ENCODE measurements at regions not wholly inside any gene's neighbourhood (a gene's known extent, or its start where the extent isn't known, plus 50 kb on each side); places are given as distances from the start of the nearest gene placed in this dataset.
A peak's percentile ranks its signal among the peaks of the same experiment; 100 is the strongest.
"Not testable (repeated sequence)": the region's sequence is repeated elsewhere in the genome, so short reads cannot be mapped to it uniquely, and the experiment has no call there.

DNA sequence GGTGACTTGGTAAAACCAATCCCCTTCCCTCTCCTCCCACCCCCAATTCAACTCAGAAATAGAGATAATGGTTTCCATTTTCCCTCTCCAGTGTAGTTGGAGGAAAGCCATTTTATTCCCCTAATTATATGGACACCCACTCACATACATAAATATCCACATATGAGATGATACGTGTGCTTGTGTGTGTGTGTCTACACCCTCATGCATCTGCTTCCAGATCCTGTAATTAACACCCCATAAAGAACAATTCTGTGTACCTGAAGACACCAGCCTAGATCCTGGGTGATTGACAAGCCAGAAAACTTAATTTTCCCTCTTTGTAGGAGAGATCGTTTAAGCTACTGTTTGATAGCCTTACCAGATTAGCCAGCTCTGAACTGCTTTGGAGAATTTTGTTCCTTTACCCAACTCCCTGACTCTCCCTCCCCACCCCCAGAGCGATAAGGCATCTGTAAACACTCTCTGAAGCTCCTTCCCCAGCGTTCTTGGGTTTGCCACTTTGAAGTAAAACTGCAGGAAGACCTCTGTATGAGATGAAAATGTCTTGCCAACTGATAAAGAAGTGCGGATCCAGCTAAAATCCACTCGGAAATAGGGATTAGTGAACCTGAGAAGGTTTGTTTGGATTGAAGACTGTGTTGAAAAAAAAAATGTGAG is 175.7 kb downstream of the RGS9 start:
- no peak for DNase-seq

DNA sequence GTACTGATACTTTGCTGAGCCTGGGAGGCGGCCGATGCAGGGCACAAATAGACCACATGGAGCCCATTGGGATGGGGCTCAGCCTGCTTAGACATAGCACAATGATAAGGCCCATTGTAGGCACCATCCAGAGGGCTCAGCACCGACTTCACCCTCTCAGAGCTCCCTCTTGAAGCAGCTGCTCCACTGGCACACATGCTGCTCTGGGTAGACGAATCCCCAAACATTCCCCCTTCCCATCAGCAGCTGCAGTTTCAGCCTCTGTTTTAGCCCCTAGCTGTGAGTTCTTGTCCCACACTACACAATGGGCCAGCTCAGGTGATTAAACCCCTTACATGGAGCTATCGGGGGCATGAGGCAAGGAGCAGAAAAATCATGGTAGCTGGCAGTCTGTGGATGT is 174.1 kb downstream of the RGS9 start:
- DNase-seq = no peak

DNA sequence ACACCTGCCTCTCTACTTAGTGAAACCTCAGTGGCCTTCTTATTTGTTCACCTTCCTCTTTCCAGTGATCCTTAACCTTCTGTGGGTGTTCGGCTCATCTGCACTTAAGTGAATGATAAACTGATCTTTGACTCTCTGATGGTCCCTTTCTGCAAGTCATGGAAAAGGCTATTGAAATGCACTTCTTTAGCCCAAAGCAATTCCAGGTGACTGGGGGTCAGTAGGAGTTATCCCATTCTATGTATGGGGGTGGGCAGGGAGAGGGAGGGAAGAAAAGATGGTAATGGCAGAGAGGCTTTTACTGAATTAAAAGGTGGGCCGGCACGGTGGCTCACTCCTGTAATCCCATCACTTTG is 170.8 kb downstream of the RGS9 start:
- no peak for DNase-seq

DNA sequence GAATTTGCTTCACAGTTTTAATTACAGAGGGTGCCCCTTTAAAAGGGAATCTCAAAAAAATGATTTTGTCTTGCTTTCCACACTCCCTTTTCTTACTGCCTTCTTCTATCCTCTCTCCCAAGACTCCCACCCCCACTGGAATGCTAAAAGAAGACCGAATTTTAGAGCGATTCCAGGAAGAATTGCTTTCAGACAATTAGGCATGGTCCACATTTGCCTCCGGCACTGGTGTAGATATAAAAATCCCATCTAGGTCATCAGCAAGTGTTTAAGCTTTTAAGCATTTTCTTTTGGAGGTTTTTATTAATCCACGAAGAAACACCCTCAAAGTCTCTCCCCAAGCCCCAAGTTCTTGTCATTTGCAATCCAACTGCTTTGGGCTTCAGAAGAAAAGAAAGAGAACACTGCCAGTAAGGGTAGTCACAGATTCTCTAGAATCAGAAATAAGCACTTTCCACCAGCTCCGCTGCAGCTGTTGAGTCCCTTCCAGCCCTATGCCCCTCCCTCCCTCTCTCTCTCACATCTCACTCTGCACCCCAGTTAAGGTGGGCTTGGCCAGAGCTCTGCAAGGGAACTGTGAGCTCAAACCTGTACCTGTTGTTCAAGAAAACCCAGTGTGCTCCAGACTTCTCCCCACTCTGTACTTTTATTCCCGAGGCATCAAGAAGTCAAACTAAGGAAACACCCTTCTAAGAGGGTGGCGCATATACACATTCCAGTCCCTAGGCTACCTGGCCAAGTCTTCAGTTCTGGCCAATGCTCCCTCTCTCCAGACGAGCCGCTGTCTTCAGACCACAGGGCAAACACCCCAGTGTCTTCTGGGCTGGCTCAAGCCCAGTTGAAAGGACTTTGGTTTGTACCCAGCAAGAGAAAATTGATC is 170.2 kb downstream of the RGS9 start:
- no peak for DNase-seq

DNA sequence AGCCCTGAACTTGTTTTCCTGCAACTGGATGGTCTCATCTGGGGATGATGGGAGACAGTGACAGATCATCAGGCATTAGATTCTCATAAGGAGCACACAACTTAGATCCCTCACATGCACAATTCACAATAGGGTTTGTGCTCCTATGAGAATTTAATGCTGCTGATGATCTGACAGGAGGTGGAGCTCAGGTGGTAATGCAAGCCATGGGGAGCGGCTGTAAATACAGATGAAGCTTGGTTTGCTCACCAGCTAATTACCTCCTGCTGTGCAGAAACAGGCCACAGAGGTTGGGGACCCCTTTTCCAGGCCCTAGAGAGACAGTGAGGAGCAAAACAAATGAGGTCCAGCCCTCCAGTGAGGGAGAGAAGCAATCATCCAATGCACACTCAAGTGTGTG is 168.6 kb downstream of the RGS9 start:
- DNase-seq = no peak

DNA sequence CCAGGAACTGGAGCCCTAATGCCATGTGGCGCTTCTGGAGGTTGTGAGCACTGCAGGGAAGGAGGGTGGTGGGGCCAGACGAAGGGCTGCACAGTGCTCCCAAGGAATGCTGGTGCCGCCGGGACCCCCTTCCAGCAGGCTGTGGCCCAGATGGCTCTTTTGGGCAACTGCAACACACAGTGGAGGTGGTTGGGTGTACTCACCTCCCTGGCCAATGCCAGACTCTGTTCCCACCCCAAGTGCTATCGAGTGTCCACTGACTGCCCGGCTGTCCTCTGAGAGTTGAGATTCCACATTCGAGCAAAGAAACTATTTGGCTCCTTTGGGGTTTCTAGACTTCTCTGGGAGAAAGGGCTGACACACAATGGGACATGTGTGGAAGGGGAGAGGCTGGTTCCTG is 167.9 kb downstream of the RGS9 start:
- DNase-seq = no peak

DNA sequence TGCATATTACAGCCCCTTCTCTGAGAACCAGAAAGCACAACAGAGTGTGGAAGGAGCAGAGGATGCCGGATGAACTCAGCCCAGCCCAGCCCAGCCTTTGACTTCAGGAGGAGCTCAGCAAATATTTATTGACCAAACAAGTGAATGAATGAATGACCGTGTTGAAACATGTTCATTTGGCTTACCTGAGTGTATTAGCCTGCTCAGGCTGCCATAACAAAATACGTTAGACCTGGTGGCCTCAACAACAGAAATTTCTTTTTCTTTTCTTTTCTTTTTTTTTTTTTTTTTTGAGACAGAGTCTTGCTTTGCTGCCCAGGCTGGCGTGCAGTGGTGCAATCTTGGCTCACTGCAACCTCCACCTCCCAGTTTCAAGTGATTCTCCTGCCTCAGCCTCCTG is 164.7 kb downstream of the RGS9 start:
- DNase-seq = not testable (repeated sequence)

DNA sequence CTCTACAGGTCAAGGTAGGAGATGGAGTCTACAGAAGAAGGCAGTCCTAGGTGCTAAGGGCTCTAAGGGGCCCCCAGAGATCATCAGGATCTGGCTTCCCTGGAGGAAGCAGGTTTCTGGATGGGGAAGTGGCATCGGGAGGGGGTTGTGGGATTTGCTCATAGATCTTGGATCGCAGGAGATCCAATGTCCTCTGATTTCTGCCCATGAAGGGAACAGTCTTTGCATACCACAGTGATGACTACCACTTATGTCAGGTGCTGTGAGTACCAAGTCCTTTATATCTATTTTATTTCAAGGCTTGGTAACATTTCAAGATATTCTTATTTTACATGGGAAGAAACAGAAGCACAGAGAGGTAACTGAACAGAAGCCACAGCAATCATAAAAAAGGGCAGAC is 164.0 kb downstream of the RGS9 start:
- DNase-seq = no peak

DNA sequence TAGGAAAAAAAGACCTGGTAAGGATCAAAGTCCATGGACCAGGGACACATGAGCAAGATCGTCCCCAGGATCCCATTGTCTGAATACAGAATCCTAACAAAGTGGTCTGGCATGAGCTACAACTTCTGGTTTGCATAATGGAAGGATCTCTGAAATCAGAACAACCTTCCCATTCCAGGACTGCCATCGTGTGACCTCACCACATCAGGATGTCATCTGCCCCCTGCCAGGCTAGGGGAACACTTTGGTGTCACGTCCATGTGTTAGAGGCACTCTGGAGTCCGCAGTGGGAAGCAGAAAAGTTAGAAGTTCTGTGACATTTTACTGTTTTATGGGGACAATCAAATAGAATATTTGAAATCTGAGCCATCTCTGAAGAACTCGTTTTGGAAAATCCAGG is 160.7 kb downstream of the RGS9 start:
- no peak for DNase-seq

DNA sequence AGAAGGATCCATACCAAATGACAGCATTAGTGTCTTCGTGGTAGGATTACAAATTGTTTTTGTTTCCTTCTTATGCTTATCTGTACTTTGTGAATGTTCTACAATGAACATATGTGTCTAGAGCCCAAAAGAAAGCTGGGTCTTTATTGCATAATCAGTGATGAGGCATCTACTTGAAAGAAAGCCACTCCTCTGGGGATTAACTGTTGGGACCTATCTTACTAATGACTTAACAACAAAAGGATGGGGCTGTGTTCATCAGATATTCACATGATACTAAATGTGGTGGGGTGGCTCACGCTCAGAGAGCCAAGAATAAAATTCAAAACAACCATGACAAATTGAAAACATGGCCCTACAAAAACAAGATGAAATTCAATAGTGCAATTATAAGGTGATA is 160.2 kb downstream of the RGS9 start:
- DNase-seq = no peak

DNA sequence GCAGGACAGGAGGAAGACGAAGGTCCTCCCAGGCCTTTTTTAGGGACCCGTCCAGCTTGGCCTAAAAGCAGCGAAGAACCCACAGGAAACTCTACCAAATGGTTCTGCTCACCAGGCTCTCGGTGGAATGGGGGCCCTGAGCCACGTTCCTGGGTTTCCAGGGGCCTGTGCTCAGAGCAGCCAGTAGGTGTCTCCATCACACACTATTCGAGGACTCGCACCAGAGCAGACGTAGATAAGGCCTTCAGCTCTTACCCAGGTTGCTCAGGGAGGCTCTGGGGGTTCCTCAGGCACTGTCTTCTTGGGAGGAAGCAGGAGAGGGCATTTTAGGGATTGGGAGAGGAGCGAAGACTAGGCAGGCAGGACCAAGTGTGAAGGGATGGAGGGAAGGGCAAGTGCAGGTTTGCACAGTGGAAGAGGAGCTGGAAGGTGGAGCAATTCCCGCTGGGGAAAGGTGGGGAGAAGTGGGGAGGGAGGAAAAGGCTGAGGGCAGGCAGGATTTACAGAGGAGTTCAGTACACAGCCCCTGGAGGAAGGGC is 157.1 kb downstream of the RGS9 start:
- DNase-seq = peak in 45 of 56 donors; percentile 3 to 69 (median 22)

DNA sequence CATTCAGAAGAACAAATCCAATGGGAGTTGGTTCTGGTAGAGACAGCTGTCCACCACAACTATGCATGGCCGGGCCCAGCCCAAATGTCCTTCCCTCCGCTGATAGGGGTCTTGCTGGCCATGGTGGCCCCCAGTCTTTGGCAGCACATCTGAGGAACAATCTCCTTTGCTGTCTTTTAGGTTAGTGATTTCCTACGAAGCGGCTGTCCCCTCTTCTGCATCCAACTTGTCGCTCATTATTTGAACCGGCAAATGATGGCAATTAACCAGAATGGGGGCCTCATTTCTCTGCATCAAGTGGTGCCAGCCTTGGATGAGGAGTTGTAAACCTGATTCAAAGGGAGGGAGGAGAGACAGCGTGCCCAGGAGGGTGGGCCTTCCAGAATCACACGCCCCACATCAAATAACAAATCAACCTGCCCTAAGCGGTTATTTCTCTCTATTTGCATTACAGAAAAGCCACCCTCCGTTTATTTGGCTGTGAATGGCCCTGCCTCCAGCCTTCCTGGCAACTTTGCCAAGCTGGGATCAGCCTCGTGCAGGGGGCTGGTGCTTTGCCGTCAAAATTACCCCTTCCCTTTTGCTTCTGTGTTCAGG is 156.5 kb downstream of the RGS9 start:
- no peak for DNase-seq

DNA sequence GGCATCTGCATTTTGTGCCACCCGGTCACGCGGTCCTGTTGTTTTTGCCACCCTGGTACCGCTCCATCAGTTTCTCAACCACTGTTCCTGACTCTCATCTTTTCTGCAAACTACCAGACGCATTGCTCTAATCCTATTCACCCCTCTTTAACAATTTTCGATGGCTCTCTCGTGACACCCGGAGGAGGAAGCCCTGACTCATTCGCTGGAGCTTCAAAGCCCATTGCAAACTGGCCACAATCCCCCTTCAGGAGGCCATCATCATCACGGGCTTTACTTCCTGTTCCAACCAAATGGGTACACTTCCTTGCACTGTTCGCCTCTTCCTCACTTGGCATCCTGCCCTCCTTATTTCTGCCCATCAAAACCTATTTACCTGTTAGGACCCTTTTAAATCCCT is 155.3 kb downstream of the RGS9 start:
- DNase-seq = no peak

DNA sequence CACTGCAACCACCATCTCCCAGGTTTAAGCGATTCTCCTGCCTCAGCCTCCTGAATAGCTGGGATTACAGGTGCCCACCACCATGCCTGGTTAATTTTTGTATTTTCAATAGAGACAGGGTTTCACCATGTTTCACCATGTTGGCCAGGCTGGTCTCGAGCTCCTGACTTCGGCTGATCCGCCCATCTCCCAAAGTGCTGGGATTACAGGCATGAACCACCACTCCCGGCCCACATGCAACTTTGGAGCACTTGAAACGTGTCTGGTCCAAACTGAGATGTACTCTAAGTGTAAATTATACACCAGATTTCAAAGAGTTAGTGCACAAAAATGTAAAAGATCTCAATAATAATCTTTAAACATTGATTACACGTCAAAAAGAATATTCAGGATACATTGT is 154.1 kb downstream of the RGS9 start:
- not testable (repeated sequence) for DNase-seq

DNA sequence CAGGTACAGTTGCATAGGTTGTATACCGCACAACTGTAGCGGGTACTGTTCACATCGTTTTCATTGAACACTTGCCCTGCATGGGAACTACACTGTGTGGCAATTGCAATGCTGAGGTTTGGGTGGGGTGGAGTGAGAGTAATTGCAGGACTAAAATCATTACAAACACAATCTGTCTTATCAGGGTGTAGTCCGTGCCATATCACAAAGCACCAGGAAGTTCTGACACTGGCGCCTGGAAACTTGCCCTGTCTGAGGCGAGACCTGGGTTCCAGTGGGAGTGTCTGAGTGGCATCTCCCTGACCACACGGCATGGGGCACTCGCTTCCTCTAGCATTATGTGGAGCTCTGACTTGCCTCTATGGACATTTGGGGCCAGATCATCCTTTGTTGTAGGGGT is 153.4 kb downstream of the RGS9 start:
- DNase-seq = no peak

DNA sequence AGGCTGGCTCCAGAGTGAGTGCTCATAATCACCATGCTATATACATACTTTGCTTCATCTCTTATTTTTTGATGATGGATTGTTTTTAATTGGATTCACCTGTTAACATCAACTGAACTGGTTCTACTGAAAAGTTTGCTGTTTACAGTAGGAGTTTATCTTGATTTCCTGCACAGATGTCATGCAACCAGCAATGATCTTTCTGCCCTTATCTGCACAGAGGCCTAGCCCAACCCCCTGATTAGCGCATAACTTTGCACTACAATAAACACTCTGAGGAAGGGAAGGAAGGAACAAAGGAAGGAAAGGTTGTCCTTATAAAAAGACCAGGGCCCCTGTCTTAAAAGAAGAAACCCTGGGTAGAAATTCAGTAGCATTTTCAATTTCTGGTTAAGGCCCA is 152.9 kb downstream of the RGS9 start:
- no peak for DNase-seq

DNA sequence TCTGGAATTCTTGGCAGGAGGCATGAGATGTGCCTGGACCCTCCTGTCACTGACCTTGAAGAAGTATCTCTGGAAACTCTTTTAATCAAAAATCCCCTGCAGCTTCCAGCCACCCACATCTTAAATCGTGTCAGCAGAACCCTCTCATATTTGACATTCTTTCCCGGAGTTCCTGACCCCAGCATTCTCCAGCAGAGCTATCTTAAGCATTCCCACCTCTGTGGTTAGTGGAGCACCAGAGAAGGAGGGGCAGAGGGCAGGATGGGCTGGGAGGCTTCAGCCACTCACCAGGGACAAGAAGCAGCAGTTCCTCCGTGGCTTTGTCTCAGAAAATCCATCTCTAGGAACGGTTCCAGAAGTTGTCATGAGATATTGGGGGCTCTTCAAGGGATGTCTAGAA is 149.9 kb downstream of the RGS9 start:
- DNase-seq = no peak

DNA sequence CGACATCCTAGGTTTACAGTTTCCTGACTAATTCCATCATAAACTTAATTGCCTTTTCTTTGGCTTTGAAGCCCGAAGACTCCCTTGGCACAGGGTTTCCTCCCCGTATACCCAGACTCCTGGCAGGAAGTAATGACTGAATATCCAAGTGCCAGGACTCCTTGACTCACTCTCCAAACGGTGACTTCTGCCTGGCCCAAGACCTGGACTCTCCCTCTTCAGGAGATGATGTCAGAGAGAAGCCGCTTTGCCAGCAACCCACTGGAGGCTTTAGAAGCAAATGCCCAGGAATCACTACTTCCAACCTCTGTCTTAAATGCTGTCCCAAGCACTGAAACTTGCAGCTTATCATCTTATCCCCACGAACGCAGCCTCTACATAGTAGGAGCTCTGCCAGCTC is 146.5 kb downstream of the RGS9 start:
- no peak for DNase-seq

DNA sequence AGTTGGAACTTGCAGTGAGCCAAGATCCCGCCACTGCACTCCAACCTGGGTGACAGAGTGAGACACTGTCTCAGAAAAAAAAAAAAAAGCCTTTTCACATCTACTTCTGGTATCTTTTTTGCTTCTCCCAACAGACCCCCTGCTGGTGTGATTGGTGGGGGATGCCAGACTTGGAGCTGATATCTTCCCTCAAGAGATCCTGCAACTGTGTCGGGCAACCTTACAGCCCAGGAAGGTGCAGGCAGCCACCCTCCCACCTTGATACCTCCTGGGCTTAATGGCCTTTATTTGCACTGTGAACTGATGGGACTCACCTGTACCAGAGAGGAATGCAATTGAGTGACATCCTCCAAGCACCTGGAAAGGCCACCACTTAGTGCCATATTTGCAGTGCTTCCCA is 142.3 kb downstream of the RGS9 start:
- no peak for DNase-seq

DNA sequence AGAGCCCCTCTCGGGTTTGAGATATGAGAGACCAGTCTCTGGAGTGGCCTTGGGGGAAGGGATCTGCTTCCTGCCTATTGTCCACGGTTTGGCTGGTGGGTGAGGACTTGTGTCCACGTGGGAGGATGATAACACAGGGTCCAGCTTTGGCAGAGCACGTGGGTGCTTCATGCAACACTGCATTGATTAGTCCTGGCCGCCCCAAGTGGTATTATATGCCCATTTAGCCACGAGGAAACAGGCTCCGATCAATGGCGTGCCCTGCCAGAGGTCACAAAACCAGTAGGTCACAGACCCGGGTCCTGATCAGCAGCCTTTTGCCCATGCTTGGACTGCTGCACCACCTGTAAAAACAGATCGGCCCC is 141.6 kb downstream of the RGS9 start:
- no peak for DNase-seq

DNA sequence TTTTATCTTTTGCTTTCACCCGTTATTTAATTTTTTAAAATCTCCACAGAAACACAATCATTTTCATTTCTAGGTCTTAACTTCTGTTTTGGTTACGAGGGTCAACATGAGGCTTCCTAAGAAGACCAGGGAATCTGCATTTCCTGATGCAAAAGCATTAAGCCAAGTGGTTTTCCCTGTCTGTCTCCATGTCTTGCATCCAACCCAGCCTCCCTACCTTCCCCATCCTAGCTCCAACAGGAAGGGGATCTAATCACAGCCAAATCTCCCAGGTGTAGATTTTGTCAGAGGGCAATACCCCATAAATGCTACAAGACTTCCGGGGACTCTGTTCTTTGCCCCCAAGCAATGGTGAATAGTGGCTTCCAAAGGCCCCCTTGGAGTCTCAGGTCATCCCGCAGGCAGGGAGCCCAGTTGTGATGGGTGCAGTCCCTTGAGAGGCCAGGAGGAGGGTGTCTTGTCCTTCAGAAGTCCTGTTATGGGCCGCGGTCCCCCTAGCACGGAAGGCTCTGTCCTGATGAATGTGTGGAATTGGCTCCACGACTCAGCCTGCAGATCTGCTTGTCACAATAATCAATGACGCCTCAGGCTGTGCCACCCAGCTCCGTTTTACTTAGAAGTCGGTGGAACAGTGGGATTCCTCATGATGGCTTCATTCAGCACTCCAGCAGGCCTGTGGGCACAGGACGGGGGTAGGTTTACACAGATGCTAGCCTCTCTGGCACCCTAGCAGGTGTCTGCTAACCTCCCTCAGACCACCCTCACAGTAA is 141.1 kb downstream of the RGS9 start:
- peak in 21 of 56 donors; percentile 1 to 27 (median 9) for DNase-seq

DNA sequence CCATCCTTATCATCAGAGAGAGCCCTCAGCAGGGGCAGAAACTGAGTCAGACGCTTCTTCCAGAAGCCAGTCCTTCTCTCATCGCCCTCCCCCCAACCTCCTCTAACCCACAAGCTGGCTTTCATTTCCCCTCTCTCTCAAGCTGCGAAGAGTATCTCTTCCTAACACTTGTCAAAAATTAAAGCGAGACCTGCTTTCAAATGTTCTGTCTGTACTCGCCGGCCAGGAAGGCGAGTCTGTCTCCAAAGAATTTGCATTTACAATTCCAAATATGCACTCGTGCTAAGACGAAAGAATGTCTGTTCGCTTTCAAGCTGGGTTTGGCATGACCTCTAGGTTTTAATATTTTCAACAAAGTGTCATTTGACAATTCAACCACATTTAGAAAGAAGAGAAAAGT is 140.4 kb downstream of the RGS9 start:
- DNase-seq = no peak
